ENCODE measurements at regions not wholly inside any gene's neighbourhood (a gene's known extent, or its start where the extent isn't known, plus 50 kb on each side); places are given as distances from the start of the nearest gene placed in this dataset.

GRCh38 chr4:20624793-20625374 is 75.4 kb upstream of the PACRGL start (continued):
- TF ChIP-seq ATF7-NPFF (CRISPR knock-in tag; IDR thresholded peaks at IDR 0.05; ENCODE audit: low read depth), result no peak
- TF ChIP-seq NFRKB (IDR thresholded peaks at IDR 0.05), result no peak
- no peak for TF ChIP-seq HHEX (CRISPR knock-in tag; IDR thresholded peaks at IDR 0.05)
- TF ChIP-seq ZNF770 (CRISPR knock-in tag; IDR thresholded peaks at IDR 0.05), result no peak
- TF ChIP-seq ZNF414 (CRISPR knock-in tag; IDR thresholded peaks at IDR 0.05), result no peak
- TF ChIP-seq, protein P1, sequence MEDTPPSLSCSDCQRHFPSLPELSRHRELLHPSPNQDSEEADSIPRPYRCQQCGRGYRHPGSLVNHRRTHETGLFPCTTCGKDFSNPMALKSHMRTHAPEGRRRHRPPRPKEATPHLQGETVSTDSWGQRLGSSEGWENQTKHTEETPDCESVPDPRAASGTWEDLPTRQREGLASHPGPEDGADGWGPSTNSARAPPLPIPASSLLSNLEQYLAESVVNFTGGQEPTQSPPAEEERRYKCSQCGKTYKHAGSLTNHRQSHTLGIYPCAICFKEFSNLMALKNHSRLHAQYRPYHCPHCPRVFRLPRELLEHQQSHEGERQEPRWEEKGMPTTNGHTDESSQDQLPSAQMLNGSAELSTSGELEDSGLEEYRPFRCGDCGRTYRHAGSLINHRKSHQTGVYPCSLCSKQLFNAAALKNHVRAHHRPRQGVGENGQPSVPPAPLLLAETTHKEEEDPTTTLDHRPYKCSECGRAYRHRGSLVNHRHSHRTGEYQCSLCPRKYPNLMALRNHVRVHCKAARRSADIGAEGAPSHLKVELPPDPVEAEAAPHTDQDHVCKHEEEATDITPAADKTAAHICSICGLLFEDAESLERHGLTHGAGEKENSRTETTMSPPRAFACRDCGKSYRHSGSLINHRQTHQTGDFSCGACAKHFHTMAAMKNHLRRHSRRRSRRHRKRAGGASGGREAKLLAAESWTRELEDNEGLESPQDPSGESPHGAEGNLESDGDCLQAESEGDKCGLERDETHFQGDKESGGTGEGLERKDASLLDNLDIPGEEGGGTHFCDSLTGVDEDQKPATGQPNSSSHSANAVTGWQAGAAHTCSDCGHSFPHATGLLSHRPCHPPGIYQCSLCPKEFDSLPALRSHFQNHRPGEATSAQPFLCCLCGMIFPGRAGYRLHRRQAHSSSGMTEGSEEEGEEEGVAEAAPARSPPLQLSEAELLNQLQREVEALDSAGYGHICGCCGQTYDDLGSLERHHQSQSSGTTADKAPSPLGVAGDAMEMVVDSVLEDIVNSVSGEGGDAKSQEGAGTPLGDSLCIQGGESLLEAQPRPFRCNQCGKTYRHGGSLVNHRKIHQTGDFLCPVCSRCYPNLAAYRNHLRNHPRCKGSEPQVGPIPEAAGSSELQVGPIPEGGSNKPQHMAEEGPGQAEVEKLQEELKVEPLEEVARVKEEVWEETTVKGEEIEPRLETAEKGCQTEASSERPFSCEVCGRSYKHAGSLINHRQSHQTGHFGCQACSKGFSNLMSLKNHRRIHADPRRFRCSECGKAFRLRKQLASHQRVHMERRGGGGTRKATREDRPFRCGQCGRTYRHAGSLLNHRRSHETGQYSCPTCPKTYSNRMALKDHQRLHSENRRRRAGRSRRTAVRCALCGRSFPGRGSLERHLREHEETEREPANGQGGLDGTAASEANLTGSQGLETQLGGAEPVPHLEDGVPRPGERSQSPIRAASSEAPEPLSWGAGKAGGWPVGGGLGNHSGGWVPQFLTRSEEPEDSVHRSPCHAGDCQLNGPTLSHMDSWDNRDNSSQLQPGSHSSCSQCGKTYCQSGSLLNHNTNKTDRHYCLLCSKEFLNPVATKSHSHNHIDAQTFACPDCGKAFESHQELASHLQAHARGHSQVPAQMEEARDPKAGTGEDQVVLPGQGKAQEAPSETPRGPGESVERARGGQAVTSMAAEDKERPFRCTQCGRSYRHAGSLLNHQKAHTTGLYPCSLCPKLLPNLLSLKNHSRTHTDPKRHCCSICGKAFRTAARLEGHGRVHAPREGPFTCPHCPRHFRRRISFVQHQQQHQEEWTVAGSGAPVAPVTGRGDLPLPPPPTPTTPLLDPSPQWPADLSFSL (CRISPR knock-in tag; IDR thresholded peaks at IDR 0.05), result no peak
